Erythroblast (primary cell): ENCODE measurements at regions not wholly inside any gene's neighbourhood (a gene's known extent, or its start where the extent isn't known, plus 50 kb on each side); places are given as distances from the start of the nearest gene placed in this dataset.

Experiments
- DNase-seq, 2 experiments: peaks; one replicate each; lab custom pipeline; 2025; lab: John Stamatoyannopoulos, UW
- GATA1 ChIP-seq: IDR thresholded peaks from 2 replicates; pipeline ENCODE4 v1.6.1; 2011; ENCODE audit warnings: low read depth, mild to moderate bottlenecking, control low read depth, low read length, moderate library complexity
- POLR2A ChIP-seq: IDR thresholded peaks from 2 replicates; pipeline ENCODE4 v1.6.1; 2011; ENCODE audit warnings: mild to moderate bottlenecking, low read length

DNA sequence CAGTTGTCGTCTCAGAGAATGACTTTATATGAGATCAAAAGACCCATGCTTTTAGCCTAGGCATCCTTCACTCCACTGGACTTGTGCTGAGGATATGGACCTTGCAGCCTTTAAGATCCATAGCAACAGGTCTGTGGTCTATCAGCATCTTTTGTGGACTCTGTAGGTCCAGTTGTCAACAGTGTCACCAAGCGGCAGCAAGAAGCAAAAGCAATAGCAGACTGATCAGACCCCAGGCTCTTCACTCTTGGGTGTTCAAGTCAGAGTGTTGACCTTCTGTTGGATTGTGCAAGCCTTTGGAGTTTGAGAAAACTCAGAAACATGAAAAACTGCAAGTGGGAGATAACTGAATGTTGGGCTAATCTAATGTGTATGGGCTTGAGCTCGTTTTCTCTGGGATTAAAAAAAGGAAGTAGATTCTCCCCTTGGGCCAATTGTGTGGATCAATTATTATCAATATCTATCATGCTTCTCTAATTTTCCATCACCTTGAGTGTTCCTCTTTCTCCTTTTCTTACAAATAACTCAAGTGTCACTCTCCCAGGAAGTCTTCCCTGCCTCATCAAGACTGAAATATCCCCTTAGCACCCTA is 144.2 kb downstream of the LYPLAL1 start:
- peak in 1 of 2 experiments; percentile 5 for DNase-seq
- TF ChIP-seq POLR2A (no peak), GATA1 (no peak)

DNA sequence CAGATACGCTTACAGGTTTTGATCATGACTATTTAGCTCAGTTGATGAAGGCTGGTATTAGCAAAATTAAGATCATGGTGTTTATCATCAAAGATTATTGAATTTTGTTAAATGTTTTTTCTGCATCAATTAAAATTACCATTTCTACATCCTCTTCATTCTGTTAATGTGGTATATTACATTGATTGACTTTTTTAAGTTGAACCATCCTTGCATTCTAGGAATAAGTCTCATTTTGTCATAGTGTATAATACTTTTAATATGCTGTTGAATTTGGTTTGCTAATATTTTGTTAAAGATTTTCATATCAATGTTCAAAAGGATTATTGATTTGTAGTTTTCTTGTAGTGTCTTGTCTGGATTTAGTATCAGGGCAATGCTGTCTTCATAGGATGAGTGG is 142.4 kb downstream of the LYPLAL1 start:
- DNase-seq, result no peak
- TF ChIP-seq POLR2A, result no peak
- no peak for TF ChIP-seq GATA1

DNA sequence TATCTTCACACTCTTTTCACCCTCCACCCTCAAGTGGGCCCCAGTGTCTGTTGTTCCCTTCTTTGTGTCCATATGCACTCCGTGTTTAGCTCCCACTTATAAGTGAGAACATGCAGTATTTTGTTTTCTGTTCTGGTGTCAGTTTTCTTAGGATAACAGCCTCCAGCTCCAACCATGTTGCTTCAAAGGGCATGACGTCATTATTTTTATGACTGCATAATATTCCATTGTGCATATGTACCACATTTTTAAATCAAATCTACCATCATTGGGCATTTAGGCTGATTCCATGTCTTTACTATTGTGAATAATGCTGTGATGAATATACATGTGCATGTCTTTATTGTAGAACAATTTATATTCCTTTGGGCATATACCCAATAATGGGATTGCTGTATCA is 140.3 kb downstream of the LYPLAL1 start:
- TF ChIP-seq POLR2A, result no peak
- no peak for TF ChIP-seq GATA1
- no peak for DNase-seq

DNA sequence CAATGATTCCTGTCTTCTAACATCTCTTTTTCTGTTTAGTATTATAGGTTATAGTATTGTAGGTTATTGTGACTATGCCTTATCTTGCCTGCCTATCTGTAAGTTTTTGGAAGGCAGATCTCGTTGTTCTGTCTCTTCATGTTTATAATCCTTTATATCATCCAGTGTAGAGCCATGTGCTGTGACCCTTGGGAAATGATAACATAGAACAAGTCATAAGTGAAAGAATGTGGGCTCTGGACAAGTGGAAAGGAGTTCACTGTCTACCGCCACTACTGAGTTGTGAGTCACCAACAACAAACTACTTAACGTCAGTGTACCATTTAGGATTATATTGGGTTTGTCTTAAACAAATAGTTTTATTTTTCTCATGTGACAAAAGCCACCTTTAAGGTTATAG is 139.3 kb downstream of the LYPLAL1 start:
- TF ChIP-seq POLR2A (no peak), GATA1 (no peak)
- no peak for DNase-seq

DNA sequence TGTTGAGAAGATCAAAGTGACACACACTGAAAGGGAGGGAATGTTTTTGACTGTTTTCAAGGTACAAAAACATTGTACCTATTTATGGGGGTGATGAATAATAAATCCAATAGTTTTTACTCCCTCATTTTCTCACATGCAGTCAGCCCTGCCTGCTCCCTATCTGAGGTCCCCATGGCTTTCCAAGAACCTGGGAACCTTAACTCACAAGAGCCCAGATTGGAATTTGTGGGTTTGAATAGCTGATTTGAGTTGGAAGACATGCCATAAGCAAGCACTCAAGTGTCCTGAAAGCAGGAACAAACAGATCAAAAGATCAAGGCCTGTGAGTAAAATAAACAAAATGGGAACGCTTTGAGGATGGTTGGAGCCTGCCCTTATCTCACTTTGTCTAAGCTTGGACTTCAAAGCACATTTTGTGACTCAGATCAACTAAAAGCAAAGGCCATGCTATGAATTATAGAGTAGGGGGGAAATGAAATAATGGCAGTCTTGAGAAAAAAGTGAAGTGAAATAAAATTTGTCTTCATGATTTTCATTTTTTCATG is 136.6 kb downstream of the LYPLAL1 start:
- DNase-seq, result no peak
- TF ChIP-seq POLR2A (no peak), GATA1 (no peak)

DNA sequence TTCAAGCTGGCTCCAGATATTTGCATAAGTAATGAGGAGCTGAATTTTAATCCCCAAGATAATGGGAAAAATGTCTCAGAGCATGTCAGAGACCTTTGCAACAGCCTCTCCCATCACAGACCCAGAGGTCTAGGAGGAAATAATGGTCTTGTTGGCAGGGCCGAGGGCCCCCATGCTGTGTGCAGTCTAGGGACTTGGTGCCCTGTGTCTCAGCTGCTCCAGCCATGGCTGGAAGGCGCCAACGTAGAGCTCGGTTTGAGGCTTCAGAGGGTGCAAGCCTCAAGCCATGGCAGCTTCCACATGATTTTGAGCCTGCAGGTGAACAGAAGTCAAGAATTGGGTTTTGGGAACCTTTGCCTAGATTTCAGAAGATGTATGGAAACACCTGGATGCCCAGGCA is 134.7 kb downstream of the LYPLAL1 start:
- TF ChIP-seq GATA1 (no peak), POLR2A (no peak)

DNA sequence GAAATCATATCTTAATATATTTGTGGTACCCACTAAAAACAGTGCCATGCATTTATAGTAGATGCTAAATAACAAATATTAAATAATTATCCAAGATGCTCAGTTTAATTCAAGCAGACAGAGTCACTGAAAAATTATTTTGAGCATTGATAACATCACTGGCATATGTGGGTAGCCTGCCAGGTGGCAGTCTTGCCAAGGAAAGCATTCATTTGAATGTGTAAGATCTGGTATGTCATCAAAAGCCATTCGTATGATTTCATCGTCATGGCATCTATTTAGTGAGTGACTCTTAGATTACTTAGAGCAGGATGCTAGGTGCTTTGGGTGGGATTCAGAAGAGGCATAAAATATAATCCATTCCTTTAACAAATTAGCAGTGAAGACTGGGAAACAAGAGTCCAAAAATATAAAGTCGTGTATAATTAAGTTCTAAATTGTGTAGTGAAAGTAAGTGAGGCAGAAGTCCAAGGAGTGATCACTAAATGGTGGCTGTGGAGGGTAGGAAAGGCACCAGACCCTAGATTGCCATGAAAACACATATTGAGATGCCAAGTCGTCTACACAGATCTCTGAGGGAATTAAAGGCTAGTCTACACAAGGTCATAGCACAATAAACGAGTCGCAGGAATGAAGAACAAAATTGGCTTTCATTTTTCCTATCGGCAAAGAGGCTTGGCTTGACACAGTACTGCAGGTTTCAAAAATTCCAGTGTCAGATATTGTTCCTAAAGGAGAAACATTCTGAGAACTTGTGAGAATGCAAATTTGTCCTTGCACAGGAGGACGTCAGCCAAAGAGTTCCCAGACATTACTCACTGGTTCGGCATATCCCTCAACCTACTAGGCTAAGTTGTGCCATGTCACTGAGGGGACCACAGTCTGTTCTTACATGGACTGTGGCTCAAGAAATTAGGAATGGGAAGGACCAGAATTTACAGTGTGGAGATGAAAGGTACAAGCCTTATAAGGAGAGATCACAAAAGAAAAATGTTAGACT is 130.8 kb downstream of the LYPLAL1 start:
- DNase-seq, result no peak
- TF ChIP-seq GATA1 (no peak), POLR2A (no peak)

More for the DNA sequence above, 134.7 kb downstream of the LYPLAL1 start:
- DNase-seq, result no peak

DNA sequence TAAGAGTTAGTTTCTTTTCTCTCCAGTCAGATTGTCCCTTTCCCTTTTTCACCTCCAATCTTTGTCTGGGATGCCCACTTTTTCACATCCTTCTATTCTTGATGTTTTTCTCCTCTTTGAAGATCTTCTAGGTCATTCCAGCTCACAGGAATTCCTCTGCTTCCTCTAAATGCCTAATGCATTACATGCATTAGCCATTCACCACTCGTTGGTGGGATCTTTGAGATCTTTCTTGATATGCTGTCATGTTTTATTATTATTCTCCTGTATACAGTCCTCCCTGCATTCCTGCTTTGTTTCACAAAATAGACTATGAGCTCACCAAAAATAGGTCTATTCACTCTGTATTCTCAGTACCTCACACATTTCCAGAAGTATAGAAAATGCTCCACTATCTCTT is 129.0 kb downstream of the LYPLAL1 start:
- TF ChIP-seq GATA1 (no peak), POLR2A (no peak)
- no peak for DNase-seq

DNA sequence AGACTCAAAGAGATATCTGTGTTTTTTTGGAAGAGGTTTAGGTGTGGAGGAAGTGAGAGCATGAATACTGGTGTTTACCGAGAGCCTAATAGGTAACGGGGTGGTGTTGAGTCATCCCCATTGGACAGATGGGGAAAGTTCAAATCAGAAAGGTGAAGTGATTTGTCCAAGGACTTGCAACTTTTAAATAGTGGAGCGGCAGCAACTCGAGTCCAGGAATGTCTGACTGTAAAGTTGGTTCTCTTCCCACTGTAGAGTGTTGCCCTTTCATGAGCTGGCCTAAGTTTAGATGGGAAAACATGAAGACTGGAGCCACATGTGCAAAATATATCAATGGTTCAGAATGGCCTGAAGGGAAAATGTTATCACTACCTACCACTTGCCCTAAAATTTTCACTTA is 125.7 kb downstream of the LYPLAL1 start:
- TF ChIP-seq POLR2A (no peak), GATA1 (no peak)
- DNase-seq, result no peak

DNA sequence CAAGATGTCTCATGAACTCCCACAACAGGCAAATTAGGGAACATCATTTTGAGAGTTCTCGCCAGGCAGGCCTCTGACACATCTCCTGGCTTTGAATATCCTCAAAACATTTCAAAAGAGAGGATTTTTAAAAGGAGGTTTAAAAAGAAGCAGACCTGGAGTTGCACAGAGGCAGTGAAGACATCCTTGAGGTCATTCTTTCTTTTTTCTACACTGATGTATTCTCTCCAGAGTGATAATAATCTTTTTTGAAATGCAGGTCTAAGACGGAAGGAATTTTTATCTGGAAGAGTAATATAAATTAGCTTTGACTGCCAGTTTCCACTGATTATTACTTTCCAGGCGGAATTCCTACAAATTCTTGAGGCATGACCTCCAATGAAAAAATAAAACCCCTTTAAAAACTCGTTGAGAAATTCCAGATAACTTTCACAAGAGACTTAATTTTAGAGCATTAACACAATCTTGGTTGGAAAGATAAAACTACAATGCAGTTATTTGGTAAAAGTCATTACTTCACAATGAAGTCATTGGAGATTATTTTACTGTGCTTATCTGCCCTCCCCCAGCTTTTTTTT is 125.0 kb downstream of the LYPLAL1 start:
- DNase-seq, result no peak
- no peak for TF ChIP-seq POLR2A

DNA sequence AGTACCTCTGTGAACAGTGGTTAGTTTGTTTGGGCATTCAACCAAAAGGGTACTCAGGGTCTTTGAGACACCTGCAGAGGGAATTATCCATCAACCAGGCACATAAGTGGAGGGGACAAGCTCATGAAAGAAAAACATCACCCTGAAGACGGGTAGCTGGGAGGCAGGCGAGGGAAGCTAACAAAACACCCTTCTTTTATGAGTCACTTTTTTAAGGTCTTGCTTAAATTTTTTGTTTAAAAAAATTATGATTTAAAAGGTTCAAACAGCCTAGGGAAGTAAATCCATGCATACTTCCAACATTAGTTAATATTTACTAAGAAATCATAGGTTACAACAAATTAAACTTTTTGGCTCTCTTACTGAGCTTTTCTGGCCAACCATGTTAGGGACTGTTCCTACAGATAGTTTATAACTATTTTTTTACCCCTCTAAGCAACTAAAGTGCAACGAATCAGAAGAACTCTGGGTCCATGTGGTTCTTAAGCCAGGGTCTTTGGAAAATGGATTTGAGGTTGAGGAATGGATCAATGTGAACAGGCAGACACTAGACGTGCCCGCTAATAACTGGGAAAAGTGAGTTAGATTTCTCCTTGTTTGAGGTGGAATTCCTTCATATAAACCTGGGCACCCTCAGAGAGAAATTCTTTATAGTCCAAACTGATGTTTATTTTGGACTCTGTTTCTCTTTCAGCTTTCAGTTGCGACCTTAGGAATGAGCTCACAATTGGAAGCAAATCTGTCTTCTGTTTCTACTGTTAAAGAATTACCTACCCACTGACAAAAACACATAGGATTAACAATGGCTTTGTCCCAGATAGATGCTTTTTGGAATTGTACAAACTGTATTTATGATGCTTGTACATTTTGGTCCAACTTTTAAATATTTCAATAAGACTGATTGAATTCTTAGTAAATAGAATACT is 123.0 kb downstream of the LYPLAL1 start:
- DNase-seq, result no peak
- no peak for TF ChIP-seq POLR2A

DNA sequence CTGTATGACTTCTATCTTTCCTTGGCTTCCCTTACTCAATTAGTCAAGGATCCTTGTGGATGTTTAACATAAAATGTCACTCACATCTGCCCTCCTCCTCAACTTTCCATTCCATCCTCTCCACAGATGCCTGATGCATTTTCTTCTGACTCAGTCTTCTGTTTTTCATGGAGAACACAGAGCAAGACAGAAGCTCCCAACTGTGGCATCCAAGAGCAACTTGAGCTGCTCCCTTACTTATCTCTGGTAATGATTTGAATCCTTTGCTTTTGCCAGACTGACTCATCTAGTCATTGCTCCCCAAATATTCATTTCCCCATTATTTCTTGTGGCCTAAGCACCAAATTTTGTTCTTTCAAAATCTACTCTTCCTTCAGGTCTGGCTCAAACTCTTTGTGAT is 120.6 kb downstream of the LYPLAL1 start:
- TF ChIP-seq POLR2A, result no peak
- no peak for TF ChIP-seq GATA1
- no peak for DNase-seq

DNA sequence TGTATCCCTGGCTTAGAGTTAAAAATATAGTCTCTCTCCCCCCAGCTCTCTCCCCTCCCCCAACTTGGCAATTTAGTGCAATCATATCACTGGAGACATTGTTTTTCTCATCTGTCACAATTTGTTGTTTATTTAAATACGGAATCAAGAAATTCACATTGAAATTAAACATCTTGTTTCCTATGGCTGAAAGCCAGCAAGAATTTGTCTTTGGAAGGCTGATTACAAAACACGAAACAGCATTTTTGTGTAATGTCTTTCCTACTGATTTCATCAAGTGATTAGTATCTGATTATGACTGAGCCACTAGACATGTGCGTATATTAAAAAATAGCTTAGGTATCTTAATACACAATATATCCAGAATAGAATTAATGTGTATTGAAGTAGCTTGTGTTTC is 119.7 kb downstream of the LYPLAL1 start:
- TF ChIP-seq POLR2A (no peak), GATA1 (no peak)
- DNase-seq, result no peak

DNA sequence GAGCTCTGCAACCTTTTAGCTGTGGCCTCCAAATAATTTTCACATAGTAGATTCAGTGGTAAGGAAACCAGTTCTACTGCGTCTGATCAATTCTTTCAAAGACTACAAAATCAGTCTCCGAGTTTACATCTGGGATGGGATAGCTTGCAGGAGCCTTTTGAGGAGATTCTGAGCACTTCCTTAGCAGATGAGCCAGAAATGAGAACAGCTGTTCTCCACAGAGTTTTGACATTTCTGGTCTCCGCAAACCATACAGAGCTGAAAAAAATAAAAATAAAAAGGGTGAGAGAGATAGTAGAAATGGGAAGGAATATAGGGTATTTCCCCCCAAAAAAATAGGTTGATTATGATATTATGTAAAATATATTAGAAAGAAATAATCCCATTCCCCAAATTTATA is 119.3 kb downstream of the LYPLAL1 start:
- TF ChIP-seq POLR2A (no peak), GATA1 (no peak)
- no peak for DNase-seq
